ENCODE measurements at regions not wholly inside any gene's neighbourhood (a gene's known extent, or its start where the extent isn't known, plus 50 kb on each side); places are given as distances from the start of the nearest gene placed in this dataset.

DNA sequence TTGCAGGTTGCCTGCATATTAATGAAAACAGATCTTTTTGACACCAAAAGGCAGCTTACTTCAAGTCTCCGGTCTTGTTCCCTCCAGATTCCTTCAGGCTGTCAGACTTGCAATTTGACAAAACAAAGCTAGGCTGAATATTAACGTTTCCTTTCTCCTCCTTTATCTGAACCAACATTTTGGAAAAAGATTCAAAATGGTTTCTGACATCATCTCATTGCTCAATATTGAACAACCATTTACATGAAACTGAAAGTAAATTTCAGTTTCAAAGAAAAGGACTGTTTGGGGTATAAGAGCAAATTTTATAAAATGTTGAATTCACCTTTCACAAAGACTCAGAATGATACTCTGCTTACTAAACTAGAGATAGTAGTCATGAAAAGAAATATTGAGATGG, 521.8 kb downstream of the KCNJ2 start:
- TF ChIP-seq, protein P1, sequence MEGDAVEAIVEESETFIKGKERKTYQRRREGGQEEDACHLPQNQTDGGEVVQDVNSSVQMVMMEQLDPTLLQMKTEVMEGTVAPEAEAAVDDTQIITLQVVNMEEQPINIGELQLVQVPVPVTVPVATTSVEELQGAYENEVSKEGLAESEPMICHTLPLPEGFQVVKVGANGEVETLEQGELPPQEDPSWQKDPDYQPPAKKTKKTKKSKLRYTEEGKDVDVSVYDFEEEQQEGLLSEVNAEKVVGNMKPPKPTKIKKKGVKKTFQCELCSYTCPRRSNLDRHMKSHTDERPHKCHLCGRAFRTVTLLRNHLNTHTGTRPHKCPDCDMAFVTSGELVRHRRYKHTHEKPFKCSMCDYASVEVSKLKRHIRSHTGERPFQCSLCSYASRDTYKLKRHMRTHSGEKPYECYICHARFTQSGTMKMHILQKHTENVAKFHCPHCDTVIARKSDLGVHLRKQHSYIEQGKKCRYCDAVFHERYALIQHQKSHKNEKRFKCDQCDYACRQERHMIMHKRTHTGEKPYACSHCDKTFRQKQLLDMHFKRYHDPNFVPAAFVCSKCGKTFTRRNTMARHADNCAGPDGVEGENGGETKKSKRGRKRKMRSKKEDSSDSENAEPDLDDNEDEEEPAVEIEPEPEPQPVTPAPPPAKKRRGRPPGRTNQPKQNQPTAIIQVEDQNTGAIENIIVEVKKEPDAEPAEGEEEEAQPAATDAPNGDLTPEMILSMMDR (IDR thresholded peaks at IDR 0.05), result no peak
- TF ChIP-seq EZH2 (IDR thresholded peaks at IDR 0.05; ENCODE audit: borderline replicate concordance, insufficient read depth, low read depth, low read length, poor library complexity, severe bottlenecking), result no peak

Data from B cell (primary cell).